ENCODE measurements at regions not wholly inside any gene's neighbourhood (a gene's known extent, or its start where the extent isn't known, plus 50 kb on each side); places are given as distances from the start of the nearest gene placed in this dataset.
"Not testable (repeated sequence)": the region's sequence is repeated elsewhere in the genome, so short reads cannot be mapped to it uniquely, and the experiment has no call there.

DNA sequence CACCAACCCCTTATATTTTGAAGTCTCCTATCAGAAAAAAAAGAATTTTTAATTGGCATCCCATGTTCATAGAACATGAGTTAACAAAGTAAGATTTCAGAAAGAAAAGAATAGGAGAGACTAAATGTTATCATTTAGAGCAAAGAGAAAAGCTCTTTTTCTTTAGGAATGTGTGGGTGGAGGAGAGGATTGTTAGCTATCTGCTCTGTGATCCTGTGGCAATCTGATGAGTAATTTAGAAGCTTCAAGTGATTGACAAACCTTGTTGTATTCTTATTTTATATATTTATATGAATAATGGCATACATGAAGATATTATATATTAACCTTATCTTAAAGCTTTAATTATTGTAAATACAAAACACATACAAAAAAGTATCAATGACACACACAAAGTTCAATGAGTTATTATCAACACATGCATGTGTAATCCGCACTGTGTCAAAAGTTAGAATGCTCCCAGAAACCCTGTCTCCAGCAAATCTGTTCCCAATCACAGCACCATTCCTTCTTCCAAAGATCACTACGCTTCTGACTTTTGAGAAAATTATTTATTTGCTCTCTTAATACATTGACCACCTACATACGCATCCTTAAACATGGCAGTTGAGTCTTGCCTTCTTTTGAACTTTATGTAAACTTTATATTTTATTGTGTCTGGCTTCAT is 907.4 kb downstream of the MCTP2 start:
- in situ Hi-C loops (cut with HindIII; ENCODE audit: low sequenced_read_pairs) = no loop called here
- no peak for DNase-seq (ENCODE audit: low spot score)

DNA sequence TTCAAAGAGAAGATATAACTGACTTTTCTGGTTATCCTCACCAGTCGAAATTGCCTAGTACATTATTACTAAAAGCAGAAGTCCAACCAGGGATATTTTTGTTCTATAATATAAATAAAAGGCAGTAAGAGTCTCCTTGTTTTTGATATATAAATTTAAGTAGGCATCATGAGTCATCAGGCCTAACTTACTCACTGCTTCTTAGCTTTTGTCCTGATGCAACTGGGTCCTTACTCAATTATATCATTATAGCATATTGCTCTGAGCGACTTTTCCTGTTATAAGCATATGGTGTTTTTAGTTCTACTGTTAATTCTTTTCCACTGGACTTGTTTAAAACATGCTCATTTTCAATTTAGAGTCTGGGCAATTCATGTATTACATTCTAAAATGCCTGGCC is 910.1 kb downstream of the MCTP2 start:
- in situ Hi-C loops (cut with HindIII; ENCODE audit: low sequenced_read_pairs) = no loop called here
- no peak for DNase-seq (ENCODE audit: low spot score)

DNA sequence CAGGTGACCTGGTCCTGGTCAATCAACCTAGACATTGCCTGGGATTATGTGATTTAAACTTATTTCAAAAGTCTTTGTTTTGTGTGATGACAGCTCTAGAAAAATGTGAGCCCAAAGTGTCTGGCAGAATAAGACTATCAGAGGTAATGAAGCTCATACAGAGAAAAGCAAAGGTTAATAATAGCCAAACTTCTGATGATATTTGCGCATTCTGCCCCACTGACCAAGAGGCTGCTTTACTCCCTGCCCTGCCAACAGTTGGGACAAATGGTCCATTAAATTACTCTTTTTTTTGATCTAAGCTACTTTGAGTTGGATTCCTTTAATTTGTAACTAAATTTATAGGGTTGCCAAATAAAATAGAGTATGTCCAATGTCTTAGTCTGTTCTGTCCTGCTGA is 911.2 kb downstream of the MCTP2 start:
- DNase-seq (ENCODE audit: low spot score) = no peak
- in situ Hi-C loops (cut with HindIII; ENCODE audit: low sequenced_read_pairs) = no loop called here

DNA sequence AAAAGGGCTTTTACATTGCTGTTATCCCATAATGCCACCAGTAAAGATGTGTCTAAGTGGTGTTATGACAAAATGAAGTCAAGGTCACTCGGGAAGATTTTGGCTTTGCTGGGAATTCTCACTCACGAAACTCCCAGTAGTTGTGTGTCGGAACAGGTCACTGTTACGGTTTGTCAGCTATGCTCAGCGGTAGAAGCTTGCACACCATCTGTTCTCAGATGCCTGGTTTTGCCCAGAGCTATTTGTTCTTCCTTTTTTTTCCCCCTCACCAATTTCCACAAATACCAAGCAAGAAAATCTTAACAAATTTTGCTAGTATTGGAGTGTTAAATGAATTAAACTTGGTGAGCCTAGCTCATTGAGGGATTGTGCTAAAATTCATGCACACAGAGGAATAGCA is 915.1 kb downstream of the MCTP2 start:
- peak; percentile 74 for DNase-seq (ENCODE audit: low spot score)
- in situ Hi-C loops (cut with HindIII; ENCODE audit: low sequenced_read_pairs) = no loop called here

DNA sequence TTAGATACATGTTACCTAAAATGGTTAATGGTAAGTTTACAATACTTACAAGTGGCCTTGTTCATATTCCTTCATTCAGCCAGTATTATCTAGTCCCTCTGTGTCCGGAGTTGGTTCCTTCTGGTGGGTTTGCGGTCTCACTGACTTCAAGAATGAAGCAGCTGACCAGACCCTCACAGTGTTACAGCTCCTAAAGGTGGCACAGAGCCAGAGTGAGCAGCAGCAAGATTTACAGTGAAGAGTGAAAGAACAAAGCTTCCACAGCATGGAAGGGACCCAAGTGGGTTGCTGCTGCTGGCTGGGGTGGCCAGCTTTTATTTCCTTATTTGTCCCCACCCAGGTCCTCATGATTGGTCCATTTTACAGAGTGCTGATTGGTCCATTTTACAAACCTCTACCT is 916.8 kb downstream of the MCTP2 start:
- DNase-seq (ENCODE audit: low spot score) = no peak
- in situ Hi-C loops (cut with HindIII; ENCODE audit: low sequenced_read_pairs) = no loop called here

DNA sequence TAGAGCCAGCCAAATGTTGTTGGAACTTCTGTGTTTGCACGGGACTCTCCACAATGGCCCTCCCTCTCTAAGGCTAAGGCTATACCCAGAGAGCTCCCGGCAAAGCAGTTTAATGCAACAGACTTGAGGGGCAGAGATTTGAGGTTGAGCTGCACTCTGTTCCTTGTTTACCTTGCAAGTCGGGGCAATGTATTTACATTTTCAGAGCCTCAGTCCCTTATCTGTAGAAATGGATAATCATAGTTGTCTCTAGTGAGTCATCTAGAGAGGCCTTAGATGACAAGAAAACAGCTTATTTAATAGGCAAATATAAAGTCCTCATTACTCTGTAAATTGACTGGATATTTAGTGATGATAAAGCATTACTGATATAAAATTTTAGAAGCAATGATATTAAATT is 917.7 kb downstream of the MCTP2 start:
- no peak for DNase-seq (ENCODE audit: low spot score)
- in situ Hi-C loops (cut with HindIII; ENCODE audit: low sequenced_read_pairs) = no loop called here

DNA sequence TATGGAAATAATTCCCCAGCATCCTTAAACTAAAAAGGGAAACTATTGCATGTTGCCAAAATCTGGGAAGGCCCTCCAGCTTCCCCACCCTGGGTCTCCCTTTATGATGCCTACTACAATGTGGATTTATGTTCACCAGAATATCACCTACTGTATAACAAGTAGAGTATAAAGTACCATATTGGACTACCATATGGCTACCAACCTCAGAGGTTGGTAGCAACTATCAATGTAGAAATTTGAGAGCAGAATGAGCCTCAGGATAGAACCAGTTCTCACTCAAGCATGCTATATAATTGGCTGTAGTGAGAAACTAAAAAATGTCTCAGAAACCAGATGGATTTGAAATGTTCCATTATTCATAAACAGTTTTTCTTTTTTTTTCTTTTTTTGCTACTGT is 918.4 kb downstream of the MCTP2 start:
- no peak for DNase-seq (ENCODE audit: low spot score)
- in situ Hi-C loops (cut with HindIII; ENCODE audit: low sequenced_read_pairs) = no loop called here

DNA sequence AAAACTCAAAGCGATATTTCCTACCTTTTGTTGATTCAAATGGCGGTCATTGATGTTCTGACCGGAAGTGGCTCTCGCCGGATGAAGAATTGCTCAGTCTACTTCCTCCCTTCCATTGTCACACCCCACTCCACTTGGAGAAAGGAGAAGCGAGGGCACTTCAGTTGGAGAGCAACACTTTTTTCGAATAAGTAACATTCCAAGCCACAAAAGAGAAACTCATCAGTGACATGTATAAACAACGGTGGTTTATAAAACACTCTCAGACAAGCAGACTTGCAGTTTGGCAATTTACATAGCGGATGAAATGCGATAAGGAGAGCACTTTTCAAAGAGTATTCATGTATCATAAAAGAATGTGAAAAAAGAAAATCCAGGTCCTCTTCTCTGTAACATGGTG is 919.1 kb downstream of the MCTP2 start:
- DNase-seq (ENCODE audit: low spot score) = no peak
- in situ Hi-C loops (cut with HindIII; ENCODE audit: low sequenced_read_pairs) = no loop called here

DNA sequence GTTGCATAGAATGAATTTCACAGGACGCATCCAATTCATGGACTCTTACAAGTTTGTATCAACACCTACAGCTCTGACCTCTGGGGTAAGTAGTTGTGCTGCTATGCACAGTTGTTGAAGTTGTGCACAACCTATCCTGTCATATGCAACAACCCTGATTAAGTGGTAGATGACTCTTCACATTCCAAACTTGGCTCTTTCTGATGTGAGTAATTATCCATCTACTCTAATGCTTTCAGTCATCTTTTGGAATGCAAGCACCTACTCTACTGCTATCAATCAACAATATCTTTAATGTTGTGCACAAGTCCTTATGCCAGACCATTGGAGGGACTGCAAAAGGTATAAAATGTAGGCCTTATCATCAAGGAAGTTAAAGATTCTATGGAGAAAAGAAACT is 921.4 kb downstream of the MCTP2 start:
- DNase-seq (ENCODE audit: low spot score) = no peak
- in situ Hi-C loops (cut with HindIII; ENCODE audit: low sequenced_read_pairs) = no loop called here

DNA sequence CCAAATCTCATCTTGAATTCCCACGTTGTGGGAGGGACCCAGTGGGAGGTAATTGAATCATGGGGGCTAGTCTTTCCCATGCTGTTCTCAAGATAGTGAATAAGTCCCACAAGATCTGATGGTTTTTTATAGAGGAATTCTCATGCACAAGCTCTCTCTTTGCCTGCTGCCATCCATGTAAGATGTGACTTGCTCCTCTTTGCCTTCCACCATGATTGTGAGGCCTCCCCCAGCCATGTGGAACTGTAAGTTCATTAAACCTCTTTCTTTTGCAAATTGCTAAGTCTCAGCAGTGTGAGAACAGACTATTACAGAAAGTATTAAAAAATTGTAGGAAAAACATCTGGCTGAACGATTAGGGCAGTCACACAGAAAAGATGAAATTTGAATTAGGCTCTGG is 921.8 kb downstream of the MCTP2 start:
- DNase-seq (ENCODE audit: low spot score); in situ Hi-C loops (cut with HindIII; ENCODE audit: low sequenced_read_pairs): not testable (repeated sequence)

DNA sequence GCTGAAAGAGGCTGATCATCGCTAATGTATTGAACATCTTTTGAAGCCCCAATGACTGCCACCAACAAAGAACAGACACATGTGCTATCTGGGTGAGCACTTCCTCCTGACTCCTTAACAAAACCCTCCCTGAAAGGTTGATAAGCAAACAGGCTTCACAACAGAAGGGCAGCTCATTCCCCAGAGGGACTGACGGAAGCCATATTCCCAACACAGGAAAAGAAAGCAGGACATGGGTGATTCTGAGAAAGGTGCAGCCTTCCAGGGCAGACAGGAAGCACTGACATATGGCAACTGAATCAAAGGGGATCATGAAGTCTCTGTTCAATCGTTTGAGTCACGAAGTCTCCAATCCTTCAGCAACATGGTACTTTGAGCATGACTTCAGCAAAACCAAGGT is 929.0 kb downstream of the MCTP2 start:
- in situ Hi-C loops (cut with HindIII; ENCODE audit: low sequenced_read_pairs) = no loop called here
- DNase-seq (ENCODE audit: low spot score) = no peak

DNA sequence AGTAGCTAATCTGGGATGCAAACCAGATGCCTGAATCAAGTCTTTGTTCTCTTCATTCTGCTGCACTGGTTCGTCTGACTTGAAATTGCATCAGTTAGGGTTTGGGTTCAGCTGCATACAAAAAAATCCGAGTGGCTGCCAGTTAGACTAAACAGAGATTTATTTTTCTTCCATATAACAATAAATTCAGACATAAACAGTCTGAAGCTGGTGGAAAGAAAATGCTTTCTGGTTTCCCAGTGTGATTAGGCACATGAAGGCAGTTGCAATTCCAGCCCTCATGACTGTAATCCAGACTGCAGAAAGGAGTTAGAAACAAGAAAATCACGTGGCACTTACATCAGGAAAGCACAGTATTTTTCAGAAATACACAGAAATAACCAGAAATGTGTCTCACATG is 930.7 kb downstream of the MCTP2 start:
- no peak for DNase-seq (ENCODE audit: low spot score)

DNA sequence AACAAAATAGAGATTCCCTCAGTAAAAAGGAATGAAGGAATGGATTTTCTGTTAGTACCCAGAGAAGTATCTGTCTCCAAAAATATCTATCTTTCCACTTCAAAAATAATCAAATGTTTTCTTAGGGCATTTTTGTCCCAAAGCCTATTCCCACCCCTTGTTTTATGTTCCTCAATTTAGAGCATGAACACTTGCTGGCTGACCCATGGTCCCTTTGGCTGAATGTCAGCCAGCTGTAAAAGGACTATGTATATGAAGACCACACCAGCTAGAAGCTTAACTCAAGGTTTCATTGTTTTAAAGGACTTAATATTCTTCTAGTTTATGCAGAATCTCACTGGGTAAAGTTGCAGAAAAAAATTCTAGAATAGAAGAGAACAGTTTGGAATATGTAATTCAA is 931.2 kb downstream of the MCTP2 start:
- in situ Hi-C loops (cut with HindIII; ENCODE audit: low sequenced_read_pairs) = no loop called here

More for the DNA sequence above, 930.7 kb downstream of the MCTP2 start:
- in situ Hi-C loops (cut with HindIII; ENCODE audit: low sequenced_read_pairs) = no loop called here

DNA sequence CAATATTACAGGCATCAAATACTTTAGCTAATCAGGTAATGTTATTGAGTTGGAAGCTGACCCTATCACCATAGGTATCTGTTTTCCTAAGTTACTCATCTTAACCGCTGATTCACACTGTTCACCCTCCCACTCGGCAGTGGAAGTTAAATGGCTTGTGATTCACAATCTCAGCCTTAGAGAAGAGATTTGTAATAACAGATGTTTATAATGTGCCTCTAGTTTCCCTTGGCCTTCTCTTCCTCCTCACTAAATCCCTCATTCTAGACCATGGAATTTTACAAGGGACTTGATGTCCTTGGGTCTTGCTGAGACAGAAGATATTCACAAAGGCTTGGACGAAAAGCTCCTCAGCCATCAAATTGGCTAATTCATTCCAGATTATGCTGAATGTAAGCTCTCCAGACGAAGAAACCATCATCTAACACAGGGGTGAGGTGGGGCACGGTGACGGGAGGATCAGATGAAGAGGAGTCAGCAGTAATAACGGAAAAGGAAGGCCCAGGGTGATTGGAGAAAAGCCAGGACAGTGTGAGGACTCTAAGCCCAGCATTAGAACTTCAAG is 931.7 kb downstream of the MCTP2 start:
- DNase-seq (ENCODE audit: low spot score) = no peak
- in situ Hi-C loops (cut with HindIII; ENCODE audit: low sequenced_read_pairs) = no loop called here

More for the DNA sequence above, 931.2 kb downstream of the MCTP2 start:
- no peak for DNase-seq (ENCODE audit: low spot score)

DNA sequence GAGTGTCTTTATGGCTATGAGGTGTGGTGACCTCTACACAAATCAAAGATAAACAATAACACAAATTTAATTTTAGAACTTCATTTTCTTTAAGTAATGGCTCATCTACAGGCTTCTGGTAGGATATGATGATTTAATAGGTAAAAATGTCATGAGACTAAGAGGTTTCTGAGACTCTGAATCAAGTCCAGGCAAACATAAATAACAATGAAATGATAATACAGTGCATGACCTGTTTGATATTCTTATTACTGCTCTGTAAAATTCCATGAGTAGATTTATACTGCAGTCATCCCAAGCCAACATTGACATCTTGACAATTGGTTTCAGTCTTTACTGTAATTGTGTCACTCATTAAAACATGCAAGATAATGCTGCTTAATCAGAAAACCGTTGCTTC is 936.8 kb downstream of the MCTP2 start:
- in situ Hi-C loops (cut with HindIII; ENCODE audit: low sequenced_read_pairs) = no loop called here
- DNase-seq (ENCODE audit: low spot score) = no peak

DNA sequence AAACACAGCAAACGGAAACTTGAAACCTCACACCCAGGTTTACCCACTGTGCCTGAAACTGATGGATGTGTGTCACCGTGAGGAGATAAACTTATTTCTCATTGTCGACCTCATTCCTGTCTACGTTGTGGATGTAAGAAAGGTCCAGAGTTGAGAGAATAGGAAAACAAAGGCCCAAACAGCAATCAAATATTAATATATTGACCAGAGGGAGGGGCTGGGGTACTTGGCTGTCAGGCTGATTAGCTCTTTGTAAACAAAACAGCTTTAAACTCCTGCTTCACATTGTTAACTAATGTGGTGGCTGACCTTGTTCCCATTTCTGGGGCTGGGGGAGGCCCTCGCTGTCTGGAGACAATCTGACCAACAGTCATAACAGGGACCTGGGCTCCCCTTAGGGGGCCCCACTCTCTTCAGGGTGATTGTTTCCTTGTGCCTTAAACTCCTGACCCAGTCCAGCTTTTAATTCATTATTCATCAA is 937.6 kb downstream of the MCTP2 start:
- in situ Hi-C loops (cut with HindIII; ENCODE audit: low sequenced_read_pairs) = no loop called here
- DNase-seq (ENCODE audit: low spot score) = no peak

DNA sequence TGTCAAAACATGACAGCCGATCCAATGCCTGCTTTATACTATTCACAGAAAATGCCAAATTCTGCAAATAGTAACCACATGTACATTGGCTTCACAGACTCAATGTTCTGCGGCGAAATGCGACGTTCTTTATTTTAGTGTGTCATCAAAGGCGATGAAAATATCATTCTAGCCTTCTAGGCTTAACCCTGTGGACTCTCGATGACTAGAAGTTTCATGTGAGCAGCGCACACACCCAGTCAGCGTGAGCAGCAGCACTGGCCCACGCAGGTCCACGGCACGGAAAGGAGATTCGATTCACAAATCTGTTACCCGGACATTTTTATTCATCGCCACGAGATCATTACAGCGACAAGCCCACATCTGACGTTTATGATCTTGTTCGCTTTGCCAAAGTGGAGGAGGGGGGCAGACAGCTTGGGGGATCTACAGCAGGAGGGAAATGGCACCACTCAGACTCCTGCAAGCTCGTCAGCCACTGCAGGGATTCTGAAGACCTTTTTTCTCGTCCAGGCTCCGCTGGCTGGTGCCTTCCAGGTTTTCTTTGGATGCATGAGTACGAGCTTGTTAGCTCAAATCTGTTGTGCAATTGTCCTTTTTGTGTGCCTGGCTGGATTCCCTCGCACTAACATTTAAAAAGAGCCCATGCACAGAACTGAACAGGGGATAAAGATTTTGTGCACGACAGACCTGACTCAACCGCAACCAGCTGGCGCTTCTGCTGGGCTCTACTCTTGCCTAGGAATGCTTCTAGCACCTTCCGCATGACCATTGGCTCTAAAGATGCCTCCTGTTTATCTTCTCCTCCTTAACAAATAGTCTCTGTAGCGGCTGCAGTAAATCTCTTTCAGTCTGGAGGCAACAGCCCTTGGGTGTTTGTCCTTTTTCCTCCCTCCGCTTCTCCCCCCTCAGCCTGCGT is 938.4 kb downstream of the MCTP2 start:
- in situ Hi-C loops (cut with HindIII; ENCODE audit: low sequenced_read_pairs) = no loop called here

DNA sequence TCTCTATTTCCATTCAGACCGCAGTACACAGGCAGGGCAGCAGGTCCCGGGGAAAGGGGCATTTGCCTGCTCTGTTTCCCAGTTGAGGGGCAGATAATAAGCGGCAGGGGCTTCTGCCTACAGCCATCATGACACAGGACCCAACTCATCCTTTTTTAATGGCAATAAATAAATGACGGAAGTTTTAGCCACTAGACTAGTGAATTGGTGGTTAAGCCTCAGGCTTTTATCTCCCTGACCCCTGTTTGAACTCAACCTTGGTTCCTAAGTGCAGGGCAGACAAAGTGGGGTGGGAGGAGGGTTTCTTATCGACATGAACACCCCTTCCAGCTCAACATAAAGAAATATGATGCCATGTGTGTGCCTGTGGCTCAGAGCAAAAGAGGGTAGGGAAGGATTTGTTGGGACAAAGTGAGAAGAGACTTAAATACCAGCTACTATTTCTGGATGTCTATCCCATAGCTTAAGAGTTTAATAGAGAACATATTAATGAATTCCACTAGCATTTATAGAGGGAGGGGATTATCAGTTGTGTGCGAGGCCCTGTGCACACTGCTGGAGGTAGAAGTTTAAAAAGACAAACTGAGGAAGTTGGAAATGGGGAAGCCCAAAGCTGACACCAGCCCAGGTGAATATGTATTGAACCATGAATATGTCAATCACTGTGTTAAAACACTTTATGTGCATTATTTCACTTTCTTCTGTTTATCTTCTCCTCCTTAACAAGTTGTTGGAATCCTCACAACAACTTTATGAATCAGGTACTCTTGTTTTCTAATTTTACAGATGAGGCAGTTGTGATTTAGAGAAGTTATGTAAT is 939.4 kb downstream of the MCTP2 start:
- in situ Hi-C loops (cut with HindIII; ENCODE audit: low sequenced_read_pairs) = no loop called here
- DNase-seq (ENCODE audit: low spot score) = no peak

More for the DNA sequence above, 938.4 kb downstream of the MCTP2 start:
- no peak for DNase-seq (ENCODE audit: low spot score)

DNA sequence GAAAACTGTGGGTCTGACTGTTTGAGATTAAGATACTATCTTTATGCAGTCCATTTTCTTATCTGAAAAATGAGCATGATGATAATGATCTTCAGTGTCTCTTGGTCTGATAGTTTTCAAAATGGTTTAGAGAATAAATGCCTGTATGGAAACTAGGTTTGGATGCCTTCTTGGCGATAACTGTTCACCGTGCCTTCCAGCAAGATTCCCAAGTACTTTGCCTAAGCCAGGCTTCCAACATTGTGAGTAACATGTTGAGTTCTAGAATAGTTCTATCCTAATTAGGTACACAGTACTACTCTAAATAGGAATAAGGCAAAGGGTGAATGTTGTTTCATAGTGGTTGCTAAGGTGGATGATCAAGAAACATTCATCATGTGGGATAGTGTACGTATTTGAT is 940.2 kb downstream of the MCTP2 start:
- in situ Hi-C loops (cut with HindIII; ENCODE audit: low sequenced_read_pairs) = no loop called here

More for the DNA sequence above, 940.2 kb downstream of the MCTP2 start:
- DNase-seq (ENCODE audit: low spot score) = no peak

Data from G401 (cell line).